HL-60 (cell line): ENCODE measurements at regions not wholly inside any gene's neighbourhood (a gene's known extent, or its start where the extent isn't known, plus 50 kb on each side); places are given as distances from the start of the nearest gene placed in this dataset.

ENCODE experiments used
- GABPA ChIP-seq: IDR thresholded peaks from 2 replicates; pipeline ENCODE4 v1.6.1; 2012; ENCODE audit warnings: low read depth
- POLR2AphosphoS5 ChIP-seq: IDR thresholded peaks from 2 replicates; pipeline ENCODE4 v1.6.1; 2012; ENCODE audit warnings: low read depth
- REST ChIP-seq: IDR thresholded peaks from 2 replicates; pipeline ENCODE4 v1.6.1; 2012; ENCODE audit warnings: low read depth; ENCODE audit not compliant: insufficient replicate concordance
- SPI1 ChIP-seq: IDR thresholded peaks from 2 replicates; pipeline ENCODE4 v1.6.1; 2012; ENCODE audit warnings: low read depth, mild to moderate bottlenecking, borderline replicate concordance
- TF ChIP-seq, protein P1 (sequence below): IDR thresholded peaks from one replicate; pipeline ENCODE4 v1.5.1; 2011; ENCODE audit warnings: low read length, control low read depth, inconsistent platforms; ENCODE audit not compliant: insufficient read depth

- TF ChIP-seq, protein P1, sequence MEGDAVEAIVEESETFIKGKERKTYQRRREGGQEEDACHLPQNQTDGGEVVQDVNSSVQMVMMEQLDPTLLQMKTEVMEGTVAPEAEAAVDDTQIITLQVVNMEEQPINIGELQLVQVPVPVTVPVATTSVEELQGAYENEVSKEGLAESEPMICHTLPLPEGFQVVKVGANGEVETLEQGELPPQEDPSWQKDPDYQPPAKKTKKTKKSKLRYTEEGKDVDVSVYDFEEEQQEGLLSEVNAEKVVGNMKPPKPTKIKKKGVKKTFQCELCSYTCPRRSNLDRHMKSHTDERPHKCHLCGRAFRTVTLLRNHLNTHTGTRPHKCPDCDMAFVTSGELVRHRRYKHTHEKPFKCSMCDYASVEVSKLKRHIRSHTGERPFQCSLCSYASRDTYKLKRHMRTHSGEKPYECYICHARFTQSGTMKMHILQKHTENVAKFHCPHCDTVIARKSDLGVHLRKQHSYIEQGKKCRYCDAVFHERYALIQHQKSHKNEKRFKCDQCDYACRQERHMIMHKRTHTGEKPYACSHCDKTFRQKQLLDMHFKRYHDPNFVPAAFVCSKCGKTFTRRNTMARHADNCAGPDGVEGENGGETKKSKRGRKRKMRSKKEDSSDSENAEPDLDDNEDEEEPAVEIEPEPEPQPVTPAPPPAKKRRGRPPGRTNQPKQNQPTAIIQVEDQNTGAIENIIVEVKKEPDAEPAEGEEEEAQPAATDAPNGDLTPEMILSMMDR: no peak
- no peak for TF ChIP-seq REST
- no peak for TF ChIP-seq POLR2AphosphoS5
- no peak for TF ChIP-seq GABPA
- no peak for TF ChIP-seq SPI1
These were observed 455.9 kb downstream of the TYW1 start for GRCh38 chr7:67452516-67453026.
